Thyroid gland (tissue), 4 donors: ENCODE measurements at regions not wholly inside any gene's neighbourhood (a gene's known extent, or its start where the extent isn't known, plus 50 kb on each side); places are given as distances from the start of the nearest gene placed in this dataset.

ENCODE experiments used
- DNase-seq, 2 donors: peaks; one replicate each; pipeline ENCODE4 v3.0.0-alpha.2; 2019
- H3K27ac ChIP-seq, 3 donors: fragments of 200-600 bp; sonication (generic); 1 replicate in 2 of 3; 2 replicates in 1 of 3; pipeline ENCODE4 v1.5.1; 2016 to 2019; ENCODE audit warnings: mild to moderate bottlenecking in 1 of 3, moderate library complexity in 1 of 3
- H3K27me3 ChIP-seq: fragments of 200-600 bp; sonication (generic); one replicate; pipeline ENCODE4 v1.5.1; 2019
- H3K36me3 ChIP-seq, 2 donors: fragments of 200-600 bp; sonication (generic); one replicate each; pipeline ENCODE4 v1.5.1; 2016 to 2019
- H3K4me1 ChIP-seq, 2 donors: fragments of 200-600 bp; sonication (generic); one replicate each; pipeline ENCODE4 v1.5.1; 2017 to 2019
- H3K4me3 ChIP-seq, 3 donors: fragments of 200-600 bp; sonication (generic); replicated peaks in 1 of 3; 1 replicate in 2 of 3; 2 replicates in 1 of 3; pipeline ENCODE4 v1.5.1; 2016; ENCODE audit warnings: mild to moderate bottlenecking in 1 of 3
- H3K9me3 ChIP-seq: fragments of 200-600 bp; sonication (generic); one replicate; pipeline ENCODE4 v1.5.1; 2017
- POLR2A ChIP-seq, 2 donors: fragments of 450-650 bp; IDR thresholded peaks; one replicate each; pipeline ENCODE4 v1.6.1; 2017; ENCODE audit warnings: antibody characterized with exemption in 2 of 2, mild to moderate bottlenecking in 2 of 2, moderate library complexity in 1 of 2
- WGBS, 2 donors: methylation state at CpG; one replicate each; pipeline ENCODE4 v1.1.5; 2017; 5-methylcytosine and 5-hydroxymethylcytosine counted together
- intact Hi-C: fragments of 100-400 bp; cut with DNase I; formaldehyde crosslinking; loops from one replicate; pipeline ENCODE4 v1.15.1; 2023
- TF ChIP-seq, protein P1 (sequence below), 6 experiments: fragments of 200-600 bp in 3 of 6; fragments of 450-650 bp in 3 of 6; sonication (generic) in 3 of 6; IDR thresholded peaks; one replicate each; pipeline ENCODE4 v1.5.1; 2016 to 2019; ENCODE audit warnings: antibody characterized with exemption in 6 of 6, mild to moderate bottlenecking in 2 of 6, inconsistent platforms in 1 of 6, moderate library complexity in 1 of 6

DNA sequence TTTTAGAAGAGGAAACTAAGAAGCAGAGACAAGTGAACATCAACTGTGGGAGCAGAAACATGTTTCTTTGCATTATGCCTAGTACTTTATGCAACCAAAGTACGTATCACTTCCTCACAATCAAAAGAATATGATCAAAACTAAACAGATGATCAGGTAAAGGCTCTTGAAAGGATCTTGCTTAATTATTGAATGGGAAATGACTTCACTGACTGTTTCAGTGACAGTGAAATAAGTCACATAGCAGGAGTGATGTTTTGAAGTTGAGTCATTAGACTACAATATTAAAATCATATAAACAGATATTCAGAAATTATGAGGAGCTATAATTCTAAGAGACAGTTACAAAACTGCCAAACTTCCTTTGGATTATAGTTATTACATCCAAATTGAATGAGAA is 527.3 kb downstream of the MTRR start:
- H3K4me3 ChIP-seq, result no peak overlapping the region
- no peak for DNase-seq
- intact Hi-C loops, result no loop called here
- H3K27me3 ChIP-seq, result no peaks in the 10 kb centered on the region
- no peaks in the 10 kb centered on the region for H3K9me3 ChIP-seq
- TF ChIP-seq, protein P1, sequence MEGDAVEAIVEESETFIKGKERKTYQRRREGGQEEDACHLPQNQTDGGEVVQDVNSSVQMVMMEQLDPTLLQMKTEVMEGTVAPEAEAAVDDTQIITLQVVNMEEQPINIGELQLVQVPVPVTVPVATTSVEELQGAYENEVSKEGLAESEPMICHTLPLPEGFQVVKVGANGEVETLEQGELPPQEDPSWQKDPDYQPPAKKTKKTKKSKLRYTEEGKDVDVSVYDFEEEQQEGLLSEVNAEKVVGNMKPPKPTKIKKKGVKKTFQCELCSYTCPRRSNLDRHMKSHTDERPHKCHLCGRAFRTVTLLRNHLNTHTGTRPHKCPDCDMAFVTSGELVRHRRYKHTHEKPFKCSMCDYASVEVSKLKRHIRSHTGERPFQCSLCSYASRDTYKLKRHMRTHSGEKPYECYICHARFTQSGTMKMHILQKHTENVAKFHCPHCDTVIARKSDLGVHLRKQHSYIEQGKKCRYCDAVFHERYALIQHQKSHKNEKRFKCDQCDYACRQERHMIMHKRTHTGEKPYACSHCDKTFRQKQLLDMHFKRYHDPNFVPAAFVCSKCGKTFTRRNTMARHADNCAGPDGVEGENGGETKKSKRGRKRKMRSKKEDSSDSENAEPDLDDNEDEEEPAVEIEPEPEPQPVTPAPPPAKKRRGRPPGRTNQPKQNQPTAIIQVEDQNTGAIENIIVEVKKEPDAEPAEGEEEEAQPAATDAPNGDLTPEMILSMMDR (IDR thresholded peaks at IDR 0.05), result no peak
- TF ChIP-seq POLR2A (IDR thresholded peaks at IDR 0.05), result no peak
- peaks cover 16 to 18% of the 10 kb centered on the region in 2 donors for H3K4me1 ChIP-seq
- H3K36me3 ChIP-seq, result no peaks in the 10 kb centered on the region
- no peak overlapping the region for H3K27ac ChIP-seq
- WGBS, 2 donors, result 91 to 95% methylated on average over 1 of the region's 1 CpG

DNA sequence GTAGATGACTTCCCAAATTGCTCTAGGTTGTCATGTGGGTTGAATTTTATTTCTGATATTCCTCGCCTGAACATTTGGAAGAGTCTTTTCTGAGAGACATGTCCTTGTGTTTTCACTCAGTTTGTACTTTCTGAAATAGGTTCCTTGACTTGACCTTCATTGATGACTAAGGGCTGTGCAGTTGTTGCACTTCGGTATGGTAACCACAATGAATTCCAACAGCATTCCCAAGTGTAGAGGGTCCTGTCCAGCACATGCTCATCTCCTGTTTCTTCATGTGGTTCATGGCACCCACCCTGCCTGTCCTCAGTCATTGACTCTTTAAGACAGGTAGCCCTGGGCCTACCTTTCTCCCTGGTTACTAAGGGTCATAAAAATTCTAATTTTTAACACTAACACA is 527.8 kb downstream of the MTRR start:
- H3K9me3 ChIP-seq, result no peaks in the 10 kb centered on the region
- no peak overlapping the region for H3K27ac ChIP-seq
- TF ChIP-seq, protein P1 (IDR thresholded peaks at IDR 0.05), result no peak
- no peak for TF ChIP-seq POLR2A (IDR thresholded peaks at IDR 0.05)
- no peak for DNase-seq
- intact Hi-C loops, result no loop called here
- no peak overlapping the region for H3K4me3 ChIP-seq
- no peaks in the 10 kb centered on the region for H3K36me3 ChIP-seq
- WGBS, 2 donors, result 89 to 97% methylated on average over 2 of the region's 2 CpGs
- H3K27me3 ChIP-seq, result no peaks in the 10 kb centered on the region
- H3K4me1 ChIP-seq, result peaks cover 11 to 15% of the 10 kb centered on the region in 2 donors

DNA sequence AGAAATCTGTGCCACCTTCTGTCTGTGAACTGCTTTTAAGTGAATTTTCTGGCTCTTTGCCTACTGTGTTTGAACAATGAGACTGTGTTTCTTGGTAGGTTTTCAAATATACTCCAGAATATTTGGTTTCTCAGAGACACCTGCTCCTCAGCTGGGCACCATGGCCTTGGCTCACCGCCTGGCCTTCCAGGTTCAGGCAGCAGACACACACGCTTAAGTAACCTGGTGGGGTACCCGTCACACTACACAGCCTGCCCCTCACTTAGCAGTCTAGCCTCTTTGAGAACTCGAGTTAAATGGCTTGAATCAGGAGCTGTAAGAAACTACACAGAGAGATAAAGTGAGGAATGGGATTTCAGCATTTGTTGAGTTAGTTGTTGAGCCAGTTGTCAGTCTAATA is 530.5 kb downstream of the MTRR start:
- TF ChIP-seq, protein P1 (IDR thresholded peaks at IDR 0.05), result no peak
- TF ChIP-seq POLR2A (IDR thresholded peaks at IDR 0.05), result no peak
- H3K36me3 ChIP-seq, result no peaks in the 10 kb centered on the region
- intact Hi-C loops, result no loop called here
- H3K27me3 ChIP-seq, result no peaks in the 10 kb centered on the region
- WGBS, 2 donors, result 30 to 34% methylated on average over 4 of the region's 4 CpGs
- DNase-seq, result peak; percentile 76 to 77
- no peak overlapping the region for H3K4me3 ChIP-seq
- peaks cover 10 to 11% of the 10 kb centered on the region in 2 donors for H3K4me1 ChIP-seq
- H3K27ac ChIP-seq, result no peak overlapping the region
- H3K9me3 ChIP-seq, result no peaks in the 10 kb centered on the region

DNA sequence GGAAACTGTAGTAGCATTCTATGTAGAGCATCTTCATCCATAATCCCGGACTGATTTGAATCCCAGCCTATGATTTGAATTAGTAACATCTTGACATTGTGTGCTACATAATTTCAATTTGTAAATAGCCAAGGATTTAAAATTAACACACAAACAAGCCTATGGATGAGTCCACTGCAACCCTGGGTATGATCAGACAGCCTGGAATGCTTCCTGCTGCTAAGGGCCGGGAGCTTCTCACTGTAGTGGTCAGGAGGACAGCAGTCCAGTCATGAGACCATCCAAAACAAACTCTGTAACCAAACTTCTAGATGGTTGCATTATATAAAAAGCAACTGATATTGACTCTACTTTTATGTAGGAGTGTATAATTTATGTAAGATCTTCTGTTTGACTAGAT is 539.3 kb downstream of the MTRR start:
- Histone ChIP-seq H3K27me3 (no peaks in the 10 kb centered on the region), H3K9me3 (no peaks in the 10 kb centered on the region), H3K27ac (no peak overlapping the region), H3K4me1 (no peaks in the 10 kb centered on the region), H3K4me3 (no peak overlapping the region), H3K36me3 (no peaks in the 10 kb centered on the region)
- 80 to 85% methylated on average over 2 of the region's 2 CpGs for WGBS, 2 donors
- TF ChIP-seq POLR2A (IDR thresholded peaks at IDR 0.05), result no peak
- TF ChIP-seq, protein P1 (IDR thresholded peaks at IDR 0.05), result no peak
- DNase-seq, result no peak
- intact Hi-C loops, result no loop called here

DNA sequence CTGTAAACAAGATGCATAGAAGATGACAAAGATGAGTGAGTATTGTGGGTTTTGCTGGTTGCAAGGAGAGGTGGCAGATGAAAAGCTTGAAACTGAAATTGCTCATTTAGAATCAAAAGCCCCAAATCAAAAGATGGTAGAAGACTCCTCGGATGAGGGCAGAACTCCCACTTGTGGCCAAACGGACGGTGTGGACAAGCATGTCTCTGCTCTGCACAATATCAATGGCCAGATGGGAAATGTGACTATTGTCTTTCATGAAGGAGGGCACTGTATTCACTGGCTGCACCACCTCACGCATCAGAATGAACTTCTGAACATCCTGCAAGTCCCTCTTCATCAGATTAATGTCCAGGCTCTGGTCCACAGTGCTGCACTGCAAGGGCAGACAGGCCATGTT is 541.7 kb downstream of the MTRR start:
- H3K36me3 ChIP-seq, result no peaks in the 10 kb centered on the region
- no peak overlapping the region for H3K27ac ChIP-seq
- no peaks in the 10 kb centered on the region for H3K4me1 ChIP-seq
- H3K27me3 ChIP-seq, result no peaks in the 10 kb centered on the region
- DNase-seq, result no peak
- no peak for TF ChIP-seq POLR2A (IDR thresholded peaks at IDR 0.05)
- TF ChIP-seq, protein P1 (IDR thresholded peaks at IDR 0.05), result no peak
- no peaks in the 10 kb centered on the region for H3K9me3 ChIP-seq
- intact Hi-C loops, result no loop called here
- H3K4me3 ChIP-seq, result no peak overlapping the region
- WGBS, 2 donors, result 82 to 89% methylated on average over 4 of the region's 4 CpGs
